ENCODE measurements at regions not wholly inside any gene's neighbourhood (a gene's known extent, or its start where the extent isn't known, plus 50 kb on each side); places are given as distances from the start of the nearest gene placed in this dataset.

DNA sequence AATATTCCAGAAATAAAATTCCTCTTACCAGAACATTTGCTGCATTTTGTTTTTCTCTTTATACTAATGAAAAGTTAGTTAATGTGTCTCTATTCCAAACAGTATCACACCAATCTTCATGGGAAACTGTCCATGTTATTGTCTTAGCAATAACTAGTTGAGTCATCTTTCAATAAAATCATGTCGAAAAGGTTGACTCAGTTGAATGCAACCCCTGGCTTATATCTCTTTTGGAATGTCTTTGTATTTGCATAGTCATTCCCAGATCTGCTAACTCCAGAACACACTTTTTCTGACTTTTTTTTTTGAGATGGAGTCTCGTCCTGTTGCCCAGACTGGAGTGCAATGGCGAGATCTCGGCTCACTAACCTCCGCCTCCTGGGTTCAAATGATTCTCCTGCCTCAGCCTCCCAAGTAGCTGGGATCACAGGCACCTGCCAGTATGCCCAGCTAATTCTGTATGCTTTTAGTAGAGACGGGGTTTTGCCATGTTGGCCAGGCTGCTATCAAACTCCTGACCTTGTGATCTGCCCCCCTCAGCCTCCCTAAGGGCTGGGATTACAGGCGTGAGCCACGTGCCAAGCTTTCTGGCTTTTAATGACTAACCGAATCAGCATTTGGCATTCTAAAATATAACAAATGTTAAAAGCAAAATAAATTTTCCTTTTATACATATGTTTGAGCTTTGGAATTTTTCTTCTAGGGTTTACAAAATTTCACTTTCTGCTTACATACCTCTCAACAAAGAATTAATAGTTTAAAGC lies 133.2 kb upstream of the GULP1 start:
- H3K4me1 Mint-ChIP-seq, result no peaks in the 10 kb centered on the region

DNA sequence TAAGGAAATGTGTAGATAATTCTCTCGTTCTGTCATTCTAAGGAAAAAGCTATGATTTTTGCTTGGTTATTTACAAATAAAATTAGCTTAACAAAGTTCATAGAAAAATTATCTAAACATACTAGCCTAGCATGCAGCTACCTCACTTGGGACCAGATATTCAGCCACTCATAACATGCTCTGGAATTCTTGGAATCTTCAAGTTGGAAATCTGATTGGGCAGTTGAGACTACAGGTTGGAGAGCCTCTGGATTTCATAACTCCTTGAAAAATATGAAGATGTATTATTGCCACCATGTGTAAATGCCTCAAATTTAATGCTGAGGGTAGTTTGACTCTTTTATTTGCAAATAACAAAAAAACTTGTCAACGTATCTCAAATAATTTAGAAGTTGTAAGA lies 132.2 kb upstream of the GULP1 start:
- H3K27me3 Mint-ChIP-seq, result no peaks in the 10 kb centered on the region
- H3K4me3 Mint-ChIP-seq, result no peak overlapping the region
- H3K9me3 ChIP-seq (ENCODE audit: control insufficient read depth, low read length, poor library complexity, severe bottlenecking), result no peaks in the 10 kb centered on the region
- ATAC-seq, result no peak
- no peaks in the 10 kb centered on the region for H3K36me3 Mint-ChIP-seq (ENCODE audit: low read depth)
- no peak for DNase-seq
- H3K4me1 Mint-ChIP-seq, result no peaks in the 10 kb centered on the region
- no peak overlapping the region for H3K27ac Mint-ChIP-seq

More for the DNA sequence above, 133.2 kb upstream of the GULP1 start:
- no peaks in the 10 kb centered on the region for H3K36me3 Mint-ChIP-seq (ENCODE audit: low read depth)
- no peak for ATAC-seq
- H3K27ac Mint-ChIP-seq, result no peak overlapping the region
- no peak for DNase-seq
- no peaks in the 10 kb centered on the region for H3K27me3 Mint-ChIP-seq
- H3K9me3 ChIP-seq (ENCODE audit: control insufficient read depth, low read length, poor library complexity, severe bottlenecking), result no peaks in the 10 kb centered on the region
- no peak overlapping the region for H3K4me3 Mint-ChIP-seq

DNA sequence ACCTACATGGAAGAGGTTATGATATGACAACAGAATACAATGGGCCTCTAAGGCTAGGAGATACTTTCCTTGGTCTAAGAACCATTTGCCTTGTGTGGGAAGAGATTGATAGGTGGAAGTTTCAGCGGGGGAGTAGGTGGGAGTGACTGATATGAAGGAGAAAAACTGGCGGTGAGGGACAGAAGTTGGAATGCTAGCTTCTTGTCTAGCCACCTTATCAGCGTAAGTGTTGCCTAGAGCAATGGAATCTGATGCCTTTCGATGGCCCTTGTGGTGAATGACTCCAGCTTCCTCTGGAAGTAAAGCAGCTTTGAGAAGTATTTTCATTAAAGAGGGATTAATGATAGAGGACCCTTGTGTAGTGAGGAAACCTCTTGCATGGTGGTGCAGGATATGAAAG lies 121.3 kb upstream of the GULP1 start:
- DNase-seq (no peak), ATAC-seq (no peak)
- Mint-ChIP-seq H3K27me3 (no peaks in the 10 kb centered on the region), H3K4me1 (no peaks in the 10 kb centered on the region), H3K27ac (no peak overlapping the region), H3K4me3 (no peak overlapping the region), H3K36me3 (ENCODE audit: low read depth) (no peaks in the 10 kb centered on the region)
- H3K9me3 ChIP-seq (ENCODE audit: control insufficient read depth, low read length, poor library complexity, severe bottlenecking), result no peaks in the 10 kb centered on the region

DNA sequence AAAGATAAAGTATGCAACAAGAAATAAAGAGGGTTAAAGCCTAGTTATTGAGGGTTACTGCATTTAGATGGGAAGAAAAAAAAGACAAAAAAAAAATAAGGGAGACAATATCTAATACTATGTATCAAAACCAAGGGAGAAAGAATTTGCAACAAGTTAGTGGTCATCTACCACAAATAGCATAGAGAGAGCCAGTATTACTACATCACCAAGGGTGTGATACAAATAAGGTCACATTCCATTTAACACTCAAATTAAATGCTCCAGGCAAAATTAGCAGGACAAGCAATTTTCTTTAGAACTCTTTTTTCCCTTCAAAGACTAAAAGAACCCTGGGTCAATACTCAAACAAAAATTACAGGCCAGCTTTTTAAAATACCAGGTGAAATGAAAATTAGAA lies 115.1 kb upstream of the GULP1 start:
- no peak for ATAC-seq
- H3K27ac Mint-ChIP-seq, result no peak overlapping the region
- no peak for DNase-seq
- H3K9me3 ChIP-seq (ENCODE audit: control insufficient read depth, low read length, poor library complexity, severe bottlenecking), result no peaks in the 10 kb centered on the region
- H3K27me3 Mint-ChIP-seq, result no peaks in the 10 kb centered on the region
- peaks cover 6% of the 10 kb centered on the region for H3K4me1 Mint-ChIP-seq
- H3K36me3 Mint-ChIP-seq (ENCODE audit: low read depth), result no peaks in the 10 kb centered on the region
- H3K4me3 Mint-ChIP-seq, result no peak overlapping the region

DNA sequence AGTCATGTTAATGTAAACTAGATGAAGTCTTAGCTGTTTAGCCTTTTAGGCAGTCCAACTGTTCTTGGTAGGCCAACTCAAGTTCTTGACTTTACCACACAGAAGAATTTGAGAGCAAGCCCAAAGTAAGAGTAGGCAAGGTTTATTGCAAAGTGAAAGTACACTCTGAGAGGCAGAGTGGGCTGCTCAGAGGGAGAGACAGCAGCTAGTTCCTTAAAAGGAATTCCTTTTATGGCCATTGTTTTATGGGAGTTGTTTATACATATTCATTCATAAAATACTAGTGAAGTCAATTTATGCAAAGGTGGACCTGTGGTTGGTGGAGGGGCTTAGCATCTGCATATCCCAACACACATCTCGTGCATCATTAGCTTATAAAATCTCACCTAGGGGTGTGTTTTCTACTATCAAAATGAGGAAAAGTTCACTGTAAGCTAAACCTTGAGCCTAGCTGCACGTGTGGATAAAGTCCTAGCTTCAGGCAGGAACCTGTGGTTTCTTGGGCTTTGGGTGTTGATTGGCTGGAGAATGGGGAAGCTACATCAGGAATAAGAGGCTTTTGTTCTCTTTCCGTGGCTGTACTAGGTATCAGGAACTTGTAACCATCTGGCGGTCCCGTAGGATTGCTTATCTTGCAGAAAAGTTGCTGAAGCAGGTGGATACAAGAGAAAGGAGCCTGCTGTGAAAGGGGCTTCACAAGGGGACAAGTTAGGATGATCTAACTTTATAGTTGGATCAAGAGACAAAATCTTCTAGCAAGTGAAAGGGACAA lies 110.4 kb upstream of the GULP1 start:
- Mint-ChIP-seq H3K36me3 (ENCODE audit: low read depth) (no peaks in the 10 kb centered on the region), H3K4me3 (peak overlapping the region; percentile 50), H3K27me3 (no peaks in the 10 kb centered on the region), H3K27ac (no peak overlapping the region), H3K4me1 (peaks cover 6% of the 10 kb centered on the region)
- no peak for DNase-seq
- H3K9me3 ChIP-seq (ENCODE audit: control insufficient read depth, low read length, poor library complexity, severe bottlenecking), result no peaks in the 10 kb centered on the region
- no peak for ATAC-seq

DNA sequence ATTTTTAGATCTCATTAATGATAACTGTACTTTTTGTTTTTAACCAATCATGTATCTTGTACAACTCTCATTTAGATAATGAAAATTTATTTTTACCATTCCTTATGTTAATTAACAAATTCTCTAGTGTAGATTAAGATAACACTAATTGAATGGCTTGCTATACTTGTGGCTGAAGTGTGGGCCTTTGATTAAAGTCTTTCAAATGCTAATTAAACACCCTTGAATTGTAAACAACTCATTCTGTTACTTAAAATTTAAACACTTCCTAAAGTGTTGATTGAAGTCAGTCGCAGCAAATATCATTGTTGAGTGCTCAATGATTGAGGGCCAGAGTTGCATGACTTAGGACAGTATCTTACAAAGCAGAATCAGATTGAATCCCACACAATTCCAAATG lies 109.8 kb upstream of the GULP1 start:
- peaks cover 6% of the 10 kb centered on the region for H3K4me1 Mint-ChIP-seq
- DNase-seq (no peak), ATAC-seq (no peak)

DNA sequence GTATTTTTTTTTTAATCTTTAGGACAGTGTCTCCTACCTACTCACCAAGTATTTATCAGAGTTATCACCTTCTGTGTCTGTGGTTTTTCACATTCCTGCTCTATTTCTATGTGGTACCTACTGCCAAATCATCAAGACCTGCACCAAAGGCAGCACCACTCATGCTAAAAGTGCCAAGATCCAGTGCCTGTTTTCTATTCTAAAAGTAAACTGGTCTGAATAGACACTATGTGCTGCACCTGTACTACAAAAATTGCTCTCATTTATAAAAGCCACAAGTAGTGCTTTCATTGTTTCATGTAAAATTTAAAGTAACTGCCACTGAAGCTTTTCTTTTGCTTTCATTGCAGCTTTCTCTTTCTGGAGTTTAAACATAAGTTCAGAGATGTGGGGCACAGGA lies 103.9 kb upstream of the GULP1 start:
- no peaks in the 10 kb centered on the region for H3K9me3 ChIP-seq (ENCODE audit: control insufficient read depth, low read length, poor library complexity, severe bottlenecking)
- no peaks in the 10 kb centered on the region for H3K36me3 Mint-ChIP-seq (ENCODE audit: low read depth)
- H3K4me1 Mint-ChIP-seq, result no peaks in the 10 kb centered on the region
- no peak overlapping the region for H3K4me3 Mint-ChIP-seq
- no peaks in the 10 kb centered on the region for H3K27me3 Mint-ChIP-seq
- no peak overlapping the region for H3K27ac Mint-ChIP-seq
- DNase-seq (no peak), ATAC-seq (no peak)

More for the DNA sequence above, 109.8 kb upstream of the GULP1 start:
- no peak overlapping the region for H3K4me3 Mint-ChIP-seq
- no peaks in the 10 kb centered on the region for H3K9me3 ChIP-seq (ENCODE audit: control insufficient read depth, low read length, poor library complexity, severe bottlenecking)
- H3K27ac Mint-ChIP-seq, result no peak overlapping the region
- no peaks in the 10 kb centered on the region for H3K36me3 Mint-ChIP-seq (ENCODE audit: low read depth)
- no peaks in the 10 kb centered on the region for H3K27me3 Mint-ChIP-seq

DNA sequence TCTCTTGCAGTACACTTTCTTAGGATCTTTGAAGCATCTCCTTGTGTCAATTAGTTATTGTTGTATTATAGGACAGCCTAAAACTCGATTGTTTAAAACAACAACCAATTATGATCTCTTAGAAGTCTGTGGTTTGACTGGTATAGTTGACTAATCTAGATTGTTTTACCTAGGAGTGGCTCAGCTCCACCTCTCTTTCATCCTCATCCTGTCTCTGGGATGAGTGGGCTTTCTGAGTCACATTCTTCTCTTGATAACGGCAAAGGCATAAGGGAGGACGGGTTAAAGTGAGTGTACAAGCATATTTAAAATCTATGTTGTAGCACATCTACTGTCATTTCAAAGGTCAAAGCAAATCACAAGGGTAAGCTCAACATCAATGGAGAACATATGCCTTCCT lies 102.3 kb upstream of the GULP1 start:
- no peaks in the 10 kb centered on the region for H3K9me3 ChIP-seq (ENCODE audit: control insufficient read depth, low read length, poor library complexity, severe bottlenecking)
- H3K27ac Mint-ChIP-seq, result no peak overlapping the region
- H3K4me1 Mint-ChIP-seq, result no peaks in the 10 kb centered on the region
- H3K4me3 Mint-ChIP-seq, result no peak overlapping the region
- H3K36me3 Mint-ChIP-seq (ENCODE audit: low read depth), result no peaks in the 10 kb centered on the region
- H3K27me3 Mint-ChIP-seq, result no peaks in the 10 kb centered on the region
- no peak for ATAC-seq
- no peak for DNase-seq

DNA sequence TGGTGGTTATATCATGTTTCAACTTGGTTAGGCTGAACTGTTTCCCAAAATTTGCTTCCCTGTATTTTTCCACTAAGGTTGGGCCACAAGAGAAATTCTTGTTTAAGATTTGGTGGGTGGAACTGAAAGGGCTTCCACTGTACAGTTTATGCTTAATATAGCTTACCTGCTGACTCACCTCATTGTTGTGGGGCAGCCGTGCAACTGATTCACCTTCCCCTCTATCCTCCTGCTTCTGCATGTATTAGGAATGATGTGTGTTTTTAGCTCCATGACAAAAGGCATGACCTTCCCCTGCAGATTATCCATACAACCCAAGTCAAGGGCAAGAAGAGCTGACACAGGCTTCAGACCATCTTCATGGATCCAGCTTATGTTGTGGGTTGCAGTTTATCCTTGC lies 98.4 kb upstream of the GULP1 start:
- Mint-ChIP-seq H3K27ac (no peak overlapping the region), H3K27me3 (no peaks in the 10 kb centered on the region), H3K4me3 (no peak overlapping the region), H3K4me1 (no peaks in the 10 kb centered on the region), H3K36me3 (ENCODE audit: low read depth) (no peaks in the 10 kb centered on the region)
- peaks cover 3% of the 10 kb centered on the region for H3K9me3 ChIP-seq (ENCODE audit: control insufficient read depth, low read length, poor library complexity, severe bottlenecking)
- DNase-seq (no peak), ATAC-seq (no peak)

DNA sequence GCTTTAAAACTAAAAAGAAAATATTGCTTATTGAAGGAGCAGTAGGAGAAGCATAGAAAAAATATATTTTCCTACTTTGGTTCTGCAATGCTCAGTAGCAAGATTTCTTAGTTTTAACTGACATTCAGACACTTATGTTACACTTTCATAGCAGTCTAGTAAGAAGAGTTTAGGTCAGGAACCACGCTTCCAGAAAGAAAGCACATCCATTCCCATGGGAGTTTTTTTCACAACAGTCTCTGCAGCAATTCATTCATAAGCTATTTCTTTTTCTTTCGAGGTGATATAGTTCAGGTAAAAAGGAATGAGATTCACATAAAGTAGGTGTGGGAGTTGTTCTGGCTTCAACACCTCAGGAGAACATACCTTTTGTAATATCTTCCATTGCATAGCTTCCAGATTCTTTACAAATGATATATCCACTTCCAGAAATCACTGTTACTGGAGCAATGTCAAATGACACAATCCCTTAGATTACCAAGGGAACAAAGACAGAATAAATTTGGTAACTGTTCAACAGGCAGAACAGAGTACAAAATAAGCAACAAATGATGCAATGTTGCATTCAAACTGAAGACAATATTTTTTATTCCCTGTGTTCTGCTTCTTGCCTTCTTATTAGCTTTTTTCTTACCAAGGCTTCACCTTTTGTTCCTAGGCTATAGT lies 95.2 kb upstream of the GULP1 start:
- DNase-seq, result no peak
- Mint-ChIP-seq H3K4me1 (no peaks in the 10 kb centered on the region), H3K27ac (no peak overlapping the region), H3K4me3 (no peak overlapping the region), H3K27me3 (no peaks in the 10 kb centered on the region), H3K36me3 (ENCODE audit: low read depth) (no peaks in the 10 kb centered on the region)
- no peak for ATAC-seq
- H3K9me3 ChIP-seq (ENCODE audit: control insufficient read depth, low read length, poor library complexity, severe bottlenecking), result peaks cover 3% of the 10 kb centered on the region

DNA sequence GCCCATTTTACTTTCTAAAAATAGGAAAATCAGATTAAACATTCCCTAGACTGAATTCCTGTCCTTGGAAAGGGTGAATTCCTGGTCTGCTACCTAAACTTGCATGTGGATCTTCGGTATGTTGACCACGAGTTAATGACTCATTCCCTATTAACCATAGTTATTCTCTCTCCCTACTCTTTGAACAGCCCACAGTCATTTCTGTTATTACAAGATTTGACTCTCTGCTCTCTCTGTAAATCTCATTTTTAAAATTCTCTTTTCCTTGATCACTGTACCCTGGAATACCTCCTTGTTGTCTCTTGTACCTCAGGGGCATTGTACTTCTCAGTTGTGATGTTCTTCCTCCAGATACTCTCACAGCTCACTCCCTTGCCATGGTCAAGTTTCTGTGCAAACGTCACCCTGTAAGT lies 92.0 kb upstream of the GULP1 start:
- H3K4me3 Mint-ChIP-seq, result no peak overlapping the region
- ATAC-seq, result no peak
- H3K9me3 ChIP-seq (ENCODE audit: control insufficient read depth, low read length, poor library complexity, severe bottlenecking), result peaks cover 3% of the 10 kb centered on the region
- no peaks in the 10 kb centered on the region for H3K4me1 Mint-ChIP-seq
- no peaks in the 10 kb centered on the region for H3K27me3 Mint-ChIP-seq
- DNase-seq, result no peak
- no peaks in the 10 kb centered on the region for H3K36me3 Mint-ChIP-seq (ENCODE audit: low read depth)
- no peak overlapping the region for H3K27ac Mint-ChIP-seq

DNA sequence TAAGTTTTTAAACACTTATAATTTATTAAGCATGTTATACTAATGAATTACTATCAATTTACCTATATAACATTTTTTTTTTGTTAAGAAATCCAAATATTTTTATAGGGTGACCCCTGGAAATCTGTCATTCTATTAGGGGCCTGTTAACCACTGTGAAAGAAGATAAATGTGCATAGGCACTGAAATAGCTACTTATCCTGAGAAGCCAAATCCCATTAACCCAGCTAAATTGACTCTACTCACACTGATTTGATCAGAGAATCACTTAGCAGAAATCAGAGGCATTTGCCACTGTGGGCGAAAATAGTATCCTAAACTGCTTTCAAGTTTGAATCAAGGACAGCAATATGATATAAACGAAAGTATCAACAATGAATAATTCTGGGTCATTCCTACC lies 90.0 kb upstream of the GULP1 start:
- DNase-seq (no peak), ATAC-seq (no peak)
- peaks cover 3% of the 10 kb centered on the region for H3K9me3 ChIP-seq (ENCODE audit: control insufficient read depth, low read length, poor library complexity, severe bottlenecking)
- no peaks in the 10 kb centered on the region for H3K4me1 Mint-ChIP-seq
- H3K27ac Mint-ChIP-seq, result no peak overlapping the region
- H3K36me3 Mint-ChIP-seq (ENCODE audit: low read depth), result no peaks in the 10 kb centered on the region
- no peak overlapping the region for H3K4me3 Mint-ChIP-seq
- no peaks in the 10 kb centered on the region for H3K27me3 Mint-ChIP-seq

DNA sequence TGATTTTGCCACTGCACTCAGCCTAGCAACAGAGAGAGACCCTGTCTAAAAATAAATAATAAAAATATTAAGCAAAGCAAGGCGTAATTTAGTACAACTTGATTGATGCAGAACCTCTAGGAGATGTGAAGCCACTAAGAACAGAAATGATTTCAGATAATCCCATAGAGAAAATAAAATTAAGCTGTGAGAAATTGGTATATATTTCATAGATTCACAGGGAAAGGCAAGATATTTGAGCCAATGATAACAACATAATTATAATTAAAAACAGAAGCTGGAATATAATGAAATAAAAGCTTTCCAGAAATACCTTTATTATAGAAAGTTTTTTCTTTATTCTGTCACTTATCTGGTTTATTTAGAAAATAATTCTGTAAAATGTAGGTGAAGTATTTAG lies 88.9 kb upstream of the GULP1 start:
- ATAC-seq, result no peak
- H3K36me3 Mint-ChIP-seq (ENCODE audit: low read depth), result no peaks in the 10 kb centered on the region

More for the DNA sequence above, 88.9 kb upstream of the GULP1 start:
- Mint-ChIP-seq H3K4me1 (no peaks in the 10 kb centered on the region), H3K27ac (no peak overlapping the region), H3K27me3 (no peaks in the 10 kb centered on the region), H3K4me3 (no peak overlapping the region)
- DNase-seq, result no peak
- H3K9me3 ChIP-seq (ENCODE audit: control insufficient read depth, low read length, poor library complexity, severe bottlenecking), result peaks cover 2% of the 10 kb centered on the region
